NT2/D1 (cell line): ENCODE measurements at regions not wholly inside any gene's neighbourhood (a gene's known extent, or its start where the extent isn't known, plus 50 kb on each side); places are given as distances from the start of the nearest gene placed in this dataset.

Experiments
- DNase-seq: peaks from one replicate; pipeline ENCODE4 v3.0.0-alpha.2; 2011; ENCODE audit warnings: low read depth, low spot score
- H3K27me3 ChIP-seq: 2 replicates; pipeline ENCODE4 v1.6.0; 2011; ENCODE audit warnings: mild to moderate bottlenecking; ENCODE audit not compliant: insufficient read length, insufficient read depth
- H3K36me3 ChIP-seq: 2 replicates; pipeline ENCODE4 v1.6.1; 2011; ENCODE audit warnings: mild to moderate bottlenecking, low read length, mixed read lengths; ENCODE audit not compliant: insufficient read depth, insufficient read length
- H3K4me1 ChIP-seq: 2 replicates; pipeline ENCODE4 v1.5.1; 2011; ENCODE audit not compliant: insufficient read depth, insufficient read length
- H3K4me3 ChIP-seq: 2 replicates; pipeline ENCODE4 v1.5.1; 2011; ENCODE audit warnings: low read depth; ENCODE audit not compliant: insufficient read length
- H3K9ac ChIP-seq: 2 replicates; pipeline ENCODE4 v1.6.0; 2011; ENCODE audit warnings: low read depth; ENCODE audit not compliant: insufficient read length
- H3K9me3 ChIP-seq: 2 replicates; pipeline ENCODE4 v1.5.1; 2011; ENCODE audit warnings: mild to moderate bottlenecking, low read length; ENCODE audit not compliant: insufficient read depth
- SUZ12 ChIP-seq: IDR thresholded peaks from 2 replicates; pipeline ENCODE4 v1.6.1; 2011; ENCODE audit not compliant: insufficient read length, insufficient read depth; ENCODE audit errors: extremely low read depth
- YY1 ChIP-seq: IDR thresholded peaks from 2 replicates; pipeline ENCODE4 v1.6.1; 2011; ENCODE audit not compliant: insufficient read length, insufficient read depth
- ZNF274 ChIP-seq: IDR thresholded peaks from 2 replicates; pipeline ENCODE4 v1.6.1; 2011; ENCODE audit warnings: mild to moderate bottlenecking, low read depth, low read length

- Histone ChIP-seq H3K4me3 (no peak overlapping the region), H3K4me1 (no peaks in the 10 kb centered on the region), H3K9ac (no peak overlapping the region), H3K9me3 (no peaks in the 10 kb centered on the region), H3K27me3 (no peaks in the 10 kb centered on the region), H3K36me3 (no peaks in the 10 kb centered on the region)
- TF ChIP-seq YY1 (no peak), SUZ12 (no peak), ZNF274 (no peak)
- no peak for DNase-seq
Observed at GRCh38 chr7:124376111-124376510, 343.2 kb upstream of the TMEM229A start.

- no peaks in the 10 kb centered on the region for H3K9me3 ChIP-seq
- no peaks in the 10 kb centered on the region for H3K4me1 ChIP-seq
- H3K36me3 ChIP-seq, result no peaks in the 10 kb centered on the region
- TF ChIP-seq SUZ12 (no peak), ZNF274 (no peak), YY1 (no peak)
- DNase-seq, result no peak
- H3K27me3 ChIP-seq, result no peaks in the 10 kb centered on the region
- H3K4me3 ChIP-seq, result no peak overlapping the region
- no peak overlapping the region for H3K9ac ChIP-seq
Observed at GRCh38 chr7:124375391-124375790, 342.5 kb upstream of the TMEM229A start.

- no peaks in the 10 kb centered on the region for H3K36me3 ChIP-seq
- DNase-seq, result no peak
- H3K9me3 ChIP-seq, result no peaks in the 10 kb centered on the region
- no peaks in the 10 kb centered on the region for H3K4me1 ChIP-seq
- no peak overlapping the region for H3K9ac ChIP-seq
- no peaks in the 10 kb centered on the region for H3K27me3 ChIP-seq
- H3K4me3 ChIP-seq, result no peak overlapping the region
- TF ChIP-seq SUZ12 (no peak), ZNF274 (no peak), YY1 (no peak)
Observed at GRCh38 chr7:124369310-124369709, 336.4 kb upstream of the TMEM229A start.

GRCh38 chr7:124366118-124366517 lies 333.3 kb upstream of the TMEM229A start:
- Histone ChIP-seq H3K4me3 (no peak overlapping the region), H3K4me1 (no peaks in the 10 kb centered on the region), H3K9me3 (no peaks in the 10 kb centered on the region), H3K36me3 (no peaks in the 10 kb centered on the region), H3K9ac (no peak overlapping the region), H3K27me3 (no peaks in the 10 kb centered on the region)
- no peak for DNase-seq
- TF ChIP-seq ZNF274 (no peak), YY1 (no peak)

- H3K4me3 ChIP-seq, result no peak overlapping the region
- H3K4me1 ChIP-seq, result no peaks in the 10 kb centered on the region
- no peak for DNase-seq
- no peaks in the 10 kb centered on the region for H3K27me3 ChIP-seq
- TF ChIP-seq YY1, result no peak
- TF ChIP-seq ZNF274, result no peak
- no peak for TF ChIP-seq SUZ12
- no peaks in the 10 kb centered on the region for H3K9me3 ChIP-seq
- H3K9ac ChIP-seq, result no peak overlapping the region
- no peaks in the 10 kb centered on the region for H3K36me3 ChIP-seq
Observed at GRCh38 chr7:124364283-124364682, 331.4 kb upstream of the TMEM229A start.

- no peak overlapping the region for H3K4me3 ChIP-seq
- no peaks in the 10 kb centered on the region for H3K9me3 ChIP-seq
- no peaks in the 10 kb centered on the region for H3K36me3 ChIP-seq
- no peak overlapping the region for H3K9ac ChIP-seq
- TF ChIP-seq ZNF274 (no peak), YY1 (no peak), SUZ12 (no peak)
- DNase-seq, result no peak
- no peaks in the 10 kb centered on the region for H3K4me1 ChIP-seq
- H3K27me3 ChIP-seq, result no peaks in the 10 kb centered on the region
Observed at GRCh38 chr7:124354201-124354600, 321.3 kb upstream of the TMEM229A start.

GRCh38 chr7:124351950-124352349 lies 319.1 kb upstream of the TMEM229A start:
- Histone ChIP-seq H3K9ac (no peak overlapping the region), H3K27me3 (no peaks in the 10 kb centered on the region), H3K9me3 (no peaks in the 10 kb centered on the region), H3K36me3 (no peaks in the 10 kb centered on the region), H3K4me1 (no peaks in the 10 kb centered on the region), H3K4me3 (no peak overlapping the region)
- TF ChIP-seq SUZ12 (no peak), YY1 (no peak), ZNF274 (no peak)
- DNase-seq, result no peak

- no peak for DNase-seq
- Histone ChIP-seq H3K9ac (no peak overlapping the region), H3K36me3 (no peaks in the 10 kb centered on the region), H3K4me1 (no peaks in the 10 kb centered on the region), H3K9me3 (no peaks in the 10 kb centered on the region), H3K4me3 (no peak overlapping the region), H3K27me3 (no peaks in the 10 kb centered on the region)
- no peak for TF ChIP-seq SUZ12
- TF ChIP-seq ZNF274, result no peak
- no peak for TF ChIP-seq YY1
Observed at GRCh38 chr7:124349443-124349842, 316.6 kb upstream of the TMEM229A start.
